GM13976 (cell line): ENCODE measurements at regions not wholly inside any gene's neighbourhood (a gene's known extent, or its start where the extent isn't known, plus 50 kb on each side); places are given as distances from the start of the nearest gene placed in this dataset.
A peak's percentile ranks its signal among the peaks of the same experiment; 100 is the strongest.

Experiments
- DNase-seq: peaks from one replicate; pipeline ENCODE4 v3.0.0; 2012; ENCODE audit warnings: low spot score
- in situ Hi-C: fragments of 300-500 bp; cut with MboI; formaldehyde crosslinking; loops from one replicate; pipeline ENCODE4 v1.12.0; 2022; ENCODE audit warnings: low sequenced_read_pairs, mixed read lengths, inconsistent platforms; ENCODE audit not compliant: unreplicated experiment
- TF ChIP-seq, protein P1 (sequence below): IDR thresholded peaks from 2 replicates; pipeline ENCODE4 v1.5.1; 2012; ENCODE audit warnings: borderline replicate concordance, mild to moderate bottlenecking; ENCODE audit not compliant: insufficient read depth; ENCODE audit errors: extremely low read depth, missing control alignments, control extremely low read depth

DNA sequence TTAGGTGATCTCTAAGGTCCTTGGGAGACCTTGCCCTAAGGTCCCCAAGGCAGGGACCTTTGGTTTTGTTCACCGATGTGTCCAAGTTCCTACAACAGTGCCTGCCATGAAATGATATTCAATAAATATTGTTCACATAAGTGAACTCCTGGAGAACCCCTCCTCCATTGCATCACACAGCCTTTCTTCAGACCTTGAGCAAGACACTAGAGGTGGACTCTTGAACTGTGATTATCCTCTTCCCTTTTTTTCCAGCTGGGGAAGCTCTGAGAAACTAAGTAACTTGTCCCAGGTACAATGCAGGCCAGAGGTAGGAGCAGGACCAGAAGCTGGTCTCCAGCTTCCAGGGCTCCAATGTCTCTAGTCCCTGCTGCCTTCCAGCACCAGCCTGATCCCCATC lies 76.6 kb upstream of the LMO1 start:
- TF ChIP-seq, protein P1, sequence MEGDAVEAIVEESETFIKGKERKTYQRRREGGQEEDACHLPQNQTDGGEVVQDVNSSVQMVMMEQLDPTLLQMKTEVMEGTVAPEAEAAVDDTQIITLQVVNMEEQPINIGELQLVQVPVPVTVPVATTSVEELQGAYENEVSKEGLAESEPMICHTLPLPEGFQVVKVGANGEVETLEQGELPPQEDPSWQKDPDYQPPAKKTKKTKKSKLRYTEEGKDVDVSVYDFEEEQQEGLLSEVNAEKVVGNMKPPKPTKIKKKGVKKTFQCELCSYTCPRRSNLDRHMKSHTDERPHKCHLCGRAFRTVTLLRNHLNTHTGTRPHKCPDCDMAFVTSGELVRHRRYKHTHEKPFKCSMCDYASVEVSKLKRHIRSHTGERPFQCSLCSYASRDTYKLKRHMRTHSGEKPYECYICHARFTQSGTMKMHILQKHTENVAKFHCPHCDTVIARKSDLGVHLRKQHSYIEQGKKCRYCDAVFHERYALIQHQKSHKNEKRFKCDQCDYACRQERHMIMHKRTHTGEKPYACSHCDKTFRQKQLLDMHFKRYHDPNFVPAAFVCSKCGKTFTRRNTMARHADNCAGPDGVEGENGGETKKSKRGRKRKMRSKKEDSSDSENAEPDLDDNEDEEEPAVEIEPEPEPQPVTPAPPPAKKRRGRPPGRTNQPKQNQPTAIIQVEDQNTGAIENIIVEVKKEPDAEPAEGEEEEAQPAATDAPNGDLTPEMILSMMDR: no peak
- in situ Hi-C loops: no loop called here
- no peak for DNase-seq

DNA sequence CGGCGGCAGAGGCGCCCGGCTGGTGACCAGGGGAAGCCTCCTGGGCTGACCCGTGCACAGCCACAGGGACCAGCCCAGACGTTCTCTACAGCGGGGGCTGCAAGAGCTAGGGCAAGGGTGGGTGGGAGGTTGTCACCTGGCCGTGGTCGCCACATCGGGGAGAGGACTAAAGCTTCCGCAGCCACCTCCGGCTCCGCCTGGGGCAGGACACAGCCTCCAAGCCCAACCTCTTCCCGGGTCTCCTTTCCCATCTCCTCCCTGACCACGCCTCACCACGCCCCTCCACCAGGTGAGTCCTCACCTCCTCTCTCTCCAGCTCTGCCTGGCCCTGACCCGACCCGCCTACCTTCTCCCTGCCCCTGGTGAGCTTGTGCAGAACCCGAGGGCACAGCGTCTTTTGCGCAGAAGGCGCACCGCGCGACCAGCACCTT lies 75.9 kb upstream of the LMO1 start:
- DNase-seq: no peak
- in situ Hi-C loops: no loop called here
- TF ChIP-seq, protein P1: no peak

DNA sequence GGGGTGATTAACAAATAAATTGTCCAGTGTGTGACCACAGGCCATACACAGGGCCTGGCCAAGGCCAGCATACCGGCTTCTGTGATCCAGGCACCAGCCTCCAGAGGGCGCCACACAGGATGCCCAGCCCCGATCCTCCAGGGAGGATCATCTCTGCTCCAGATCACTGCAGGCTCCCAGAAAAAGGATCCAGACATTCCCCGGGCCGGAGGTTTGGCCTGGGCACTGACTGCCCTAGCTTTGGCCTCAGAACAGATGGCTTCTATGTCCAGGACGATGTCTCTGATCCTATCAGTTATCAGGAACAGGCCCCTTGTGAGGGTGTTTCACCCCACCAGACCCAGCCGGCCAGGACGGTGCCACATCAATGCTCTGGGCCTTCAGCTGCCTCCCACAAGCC lies 74.5 kb upstream of the LMO1 start:
- TF ChIP-seq, protein P1: peak; percentile 39
- in situ Hi-C loops: no loop called here
- peak; percentile 83 for DNase-seq

DNA sequence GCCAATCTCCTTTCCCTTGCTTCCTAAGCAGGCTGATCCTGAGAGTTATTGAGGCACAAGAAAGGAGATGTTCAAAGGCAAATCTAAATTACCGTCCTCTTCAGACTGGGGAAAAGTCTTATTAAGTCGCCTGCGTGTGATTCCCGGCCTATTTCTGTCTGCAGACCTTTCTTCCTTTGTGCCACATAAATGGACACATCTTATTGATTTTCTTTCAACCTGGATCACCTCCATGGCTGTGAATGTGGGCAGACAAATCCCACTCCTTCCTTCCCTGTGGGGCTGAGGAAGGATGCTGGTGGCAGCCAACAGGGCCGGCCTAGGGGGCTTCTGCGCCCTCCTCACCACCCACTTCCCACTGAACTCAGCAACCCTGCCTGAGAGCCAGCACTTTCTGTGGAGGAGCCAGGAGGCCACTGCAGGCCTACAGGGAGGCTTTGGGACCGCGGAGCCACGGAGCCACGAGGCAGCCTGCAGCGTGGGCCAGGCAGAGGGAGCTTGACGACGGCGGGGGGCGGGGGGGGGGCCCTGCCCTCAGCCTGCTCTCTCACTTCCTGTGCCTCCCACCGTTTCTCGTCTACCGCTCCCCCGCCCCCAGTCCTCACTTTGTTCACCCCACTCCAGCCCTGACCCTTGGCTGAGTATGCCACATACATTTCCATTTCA lies 73.6 kb upstream of the LMO1 start:
- no peak for DNase-seq
- in situ Hi-C loops: no loop called here
- TF ChIP-seq, protein P1: no peak

DNA sequence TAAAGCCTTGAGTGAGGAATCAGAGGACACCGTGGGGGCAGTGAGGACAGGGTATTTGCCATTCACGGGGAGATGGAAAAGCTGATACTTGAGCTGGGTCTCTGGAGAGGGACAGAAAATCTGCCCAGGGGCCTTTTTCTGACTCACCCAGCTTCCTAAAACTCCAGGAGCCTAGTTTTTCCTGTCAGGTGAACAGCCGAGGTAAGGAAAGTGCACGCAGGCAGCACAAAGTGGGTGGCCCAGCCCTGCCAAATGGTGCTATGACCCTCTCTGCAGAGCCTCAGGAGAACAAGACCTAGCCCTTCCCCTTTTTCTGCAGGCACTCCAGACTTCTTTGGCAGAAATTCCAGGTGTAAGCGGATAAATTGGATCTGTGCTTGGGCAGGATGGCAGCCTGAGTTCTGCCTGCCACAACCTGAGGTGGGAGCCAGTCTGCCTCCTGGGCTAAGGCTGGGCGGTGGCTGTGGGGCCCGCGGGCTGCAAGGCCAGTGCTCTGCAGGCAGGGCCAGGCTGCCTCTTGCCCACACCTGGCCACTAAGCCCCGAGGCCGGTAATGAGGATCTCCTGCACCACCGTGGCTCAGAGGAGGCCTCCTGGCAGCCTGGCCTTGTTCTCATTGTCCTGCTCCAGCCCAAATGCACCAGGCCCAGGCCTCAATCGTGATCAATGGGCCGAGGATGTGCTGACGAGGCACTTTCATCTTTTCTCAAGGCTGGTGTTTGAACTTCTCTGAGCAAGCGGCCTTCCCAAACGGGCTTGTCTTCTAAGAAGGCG lies 72.9 kb upstream of the LMO1 start:
- DNase-seq: no peak
- in situ Hi-C loops: no loop called here
- TF ChIP-seq, protein P1: no peak

DNA sequence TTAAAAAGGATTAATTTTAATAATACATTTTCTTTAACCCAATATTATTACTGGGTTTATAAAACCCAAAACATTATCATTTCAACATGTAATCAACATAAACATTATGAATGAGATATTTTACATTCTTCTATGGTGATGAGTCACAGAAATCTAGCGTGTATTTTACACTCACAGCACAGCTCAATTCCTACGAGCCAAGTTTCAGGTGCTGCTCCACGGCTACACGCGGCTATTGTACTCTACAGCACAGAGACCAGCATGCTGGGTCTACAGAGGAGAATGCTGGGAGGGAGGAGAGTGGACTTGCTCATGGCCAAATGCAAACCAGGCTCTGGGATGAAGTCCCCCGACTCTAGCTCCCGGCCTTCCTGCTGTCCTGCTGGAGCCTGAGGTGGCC lies 72.0 kb upstream of the LMO1 start:
- in situ Hi-C loops: no loop called here
- no peak for DNase-seq
- TF ChIP-seq, protein P1: no peak

DNA sequence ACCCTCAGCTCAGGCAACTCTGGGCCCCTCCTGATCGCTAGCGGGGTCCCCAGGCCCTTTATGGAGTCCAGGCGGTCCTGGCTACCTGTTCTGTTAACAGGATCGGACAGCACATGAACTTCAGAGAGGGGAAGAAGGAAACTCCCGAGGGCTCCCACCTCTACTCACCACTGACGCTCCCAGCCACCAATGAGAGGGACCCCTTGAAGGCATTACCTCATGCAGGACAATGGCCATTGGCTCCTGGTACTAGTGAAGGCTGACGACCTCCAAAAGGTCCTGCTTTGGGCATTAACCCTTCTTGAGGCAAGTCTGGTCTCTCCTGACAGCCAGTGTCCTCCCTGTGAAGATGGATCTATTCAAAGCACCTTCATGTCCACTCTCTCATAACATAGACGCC lies 71.5 kb upstream of the LMO1 start:
- no peak for DNase-seq
- in situ Hi-C loops: no loop called here
- TF ChIP-seq, protein P1: no peak
